ENCODE measurements at regions not wholly inside any gene's neighbourhood (a gene's known extent, or its start where the extent isn't known, plus 50 kb on each side); places are given as distances from the start of the nearest gene placed in this dataset.

GRCh38 chr1:87965193-87965592 lies 636.5 kb downstream of the LMO4 start:
- H2AFZ ChIP-seq (ENCODE audit: low read length) = no peak overlapping the region
- no peaks in the 10 kb centered on the region for H3K36me3 ChIP-seq (ENCODE audit: insufficient read depth, low read length)
- no peaks in the 10 kb centered on the region for H3K9me2 ChIP-seq (ENCODE audit: low read depth, low read length)
- no peaks in the 10 kb centered on the region for H4K20me1 ChIP-seq (ENCODE audit: insufficient read depth, low read length)
- no peak overlapping the region for H3K4me2 ChIP-seq (ENCODE audit: low read length)
- no peaks in the 10 kb centered on the region for H3K9me3 ChIP-seq (ENCODE audit: low read length)
- no peak overlapping the region for H3K4me3 ChIP-seq (ENCODE audit: low read depth, low read length, poor library complexity, severe bottlenecking)
- H3K27me3 ChIP-seq (ENCODE audit: insufficient read depth, low read length) = no peaks in the 10 kb centered on the region
- H3K9ac ChIP-seq (ENCODE audit: low read length) = no peak overlapping the region
- TF ChIP-seq CTCF (IDR thresholded peaks at IDR 0.05; ENCODE audit: low read length) (no peak), EZH2 (IDR thresholded peaks at IDR 0.05; ENCODE audit: borderline replicate concordance, low read length) (no peak)
- H3K27ac ChIP-seq (ENCODE audit: low read depth, low read length, poor library complexity, severe bottlenecking) = no peak overlapping the region
- no peaks in the 10 kb centered on the region for H3K4me1 ChIP-seq (ENCODE audit: insufficient read depth, low read length, severe bottlenecking)
- H3K79me2 ChIP-seq (ENCODE audit: insufficient read depth, low read length) = no peaks in the 10 kb centered on the region
- no peaks in the 10 kb centered on the region for H3F3A ChIP-seq (ENCODE audit: insufficient read depth, low read length)

- Histone ChIP-seq H3K4me2 (ENCODE audit: low read length) (no peak overlapping the region), H3K9ac (ENCODE audit: low read length) (no peak overlapping the region), H2AFZ (ENCODE audit: low read length) (no peak overlapping the region)
Measured at GRCh38 chr1:87968197-87968955, 639.7 kb downstream of the LMO4 start.

GRCh38 chr1:87969040-87969439 lies 640.4 kb downstream of the LMO4 start:
- H3K9ac ChIP-seq (ENCODE audit: low read length) = no peak overlapping the region
- TF ChIP-seq CTCF (IDR thresholded peaks at IDR 0.05; ENCODE audit: low read length) (no peak), EZH2 (IDR thresholded peaks at IDR 0.05; ENCODE audit: borderline replicate concordance, low read length) (no peak)
- no peaks in the 10 kb centered on the region for H3K79me2 ChIP-seq (ENCODE audit: insufficient read depth, low read length)
- no peaks in the 10 kb centered on the region for H3F3A ChIP-seq (ENCODE audit: insufficient read depth, low read length)
- H3K36me3 ChIP-seq (ENCODE audit: insufficient read depth, low read length) = no peaks in the 10 kb centered on the region
- H3K4me3 ChIP-seq (ENCODE audit: low read depth, low read length, poor library complexity, severe bottlenecking) = no peak overlapping the region
- no peaks in the 10 kb centered on the region for H3K27me3 ChIP-seq (ENCODE audit: insufficient read depth, low read length)
- no peak overlapping the region for H3K4me2 ChIP-seq (ENCODE audit: low read length)
- no peaks in the 10 kb centered on the region for H3K4me1 ChIP-seq (ENCODE audit: insufficient read depth, low read length, severe bottlenecking)
- H3K9me2 ChIP-seq (ENCODE audit: low read depth, low read length) = no peaks in the 10 kb centered on the region
- no peak overlapping the region for H2AFZ ChIP-seq (ENCODE audit: low read length)
- H4K20me1 ChIP-seq (ENCODE audit: insufficient read depth, low read length) = no peaks in the 10 kb centered on the region
- H3K27ac ChIP-seq (ENCODE audit: low read depth, low read length, poor library complexity, severe bottlenecking) = no peak overlapping the region
- no peaks in the 10 kb centered on the region for H3K9me3 ChIP-seq (ENCODE audit: low read length)

More at GRCh38 chr1:87968197-87968955, 639.7 kb downstream of the LMO4 start:
- H3K9me2 ChIP-seq (ENCODE audit: low read depth, low read length) = no peaks in the 10 kb centered on the region
- H3K36me3 ChIP-seq (ENCODE audit: insufficient read depth, low read length) = no peaks in the 10 kb centered on the region
- H3F3A ChIP-seq (ENCODE audit: insufficient read depth, low read length) = no peaks in the 10 kb centered on the region
- H3K9me3 ChIP-seq (ENCODE audit: low read length) = no peaks in the 10 kb centered on the region
- H3K4me1 ChIP-seq (ENCODE audit: insufficient read depth, low read length, severe bottlenecking) = no peaks in the 10 kb centered on the region
- no peaks in the 10 kb centered on the region for H3K27me3 ChIP-seq (ENCODE audit: insufficient read depth, low read length)
- no peaks in the 10 kb centered on the region for H3K79me2 ChIP-seq (ENCODE audit: insufficient read depth, low read length)
- no peaks in the 10 kb centered on the region for H4K20me1 ChIP-seq (ENCODE audit: insufficient read depth, low read length)
- no peak overlapping the region for H3K27ac ChIP-seq (ENCODE audit: low read depth, low read length, poor library complexity, severe bottlenecking)
- no peak for TF ChIP-seq EZH2 (IDR thresholded peaks at IDR 0.05; ENCODE audit: borderline replicate concordance, low read length)
- TF ChIP-seq CTCF (IDR thresholded peaks at IDR 0.05; ENCODE audit: low read length) = no peak
- no peak overlapping the region for H3K4me3 ChIP-seq (ENCODE audit: low read depth, low read length, poor library complexity, severe bottlenecking)

Measured in OCI-LY1 (cell line).